GM21526 (cell line): ENCODE measurements at regions not wholly inside any gene's neighbourhood (a gene's known extent, or its start where the extent isn't known, plus 50 kb on each side); places are given as distances from the start of the nearest gene placed in this dataset.

ENCODE experiments used
- ATAC-seq: cut with Tn5 transposase; IDR thresholded peaks from one replicate; pipeline ENCODE4 v1.9.1; 2021; ENCODE audit warnings: moderate library complexity; ENCODE audit not compliant: unreplicated experiment, low FRiP score

GRCh38 chr11:110989428-110990133 is 255.9 kb upstream of the POU2AF2 start:
- ATAC-seq, result no peak

- no peak for ATAC-seq
Observed at GRCh38 chr11:110988671-110989070, 256.9 kb upstream of the POU2AF2 start.

- ATAC-seq, result no peak
Observed at GRCh38 chr11:110986016-110986415, 259.5 kb upstream of the POU2AF2 start.

GRCh38 chr11:110985547-110985946 is 260.0 kb upstream of the POU2AF2 start:
- ATAC-seq, result no peak

- no peak for ATAC-seq
Observed at GRCh38 chr11:110984693-110985092, 260.8 kb upstream of the POU2AF2 start.

- ATAC-seq, result no peak
Observed at GRCh38 chr11:110984147-110984546, 261.4 kb upstream of the POU2AF2 start.

GRCh38 chr11:110982214-110982613 is 263.3 kb upstream of the POU2AF2 start:
- ATAC-seq, result no peak

- ATAC-seq, result no peak
Observed at GRCh38 chr11:110979696-110980095, 265.8 kb upstream of the POU2AF2 start.

GRCh38 chr11:110977661-110978060 is 265.4 kb upstream of the ARHGAP20 start:
- no peak for ATAC-seq

- no peak for ATAC-seq
Observed at GRCh38 chr11:110974731-110975130, 262.5 kb upstream of the ARHGAP20 start.

GRCh38 chr11:110973401-110973980 is 261.3 kb upstream of the ARHGAP20 start:
- ATAC-seq, result no peak

GRCh38 chr11:110972640-110973039 is 260.4 kb upstream of the ARHGAP20 start:
- no peak for ATAC-seq

- no peak for ATAC-seq
Observed at GRCh38 chr11:110972106-110972505, 259.9 kb upstream of the ARHGAP20 start.

GRCh38 chr11:110971140-110971539 is 258.9 kb upstream of the ARHGAP20 start:
- ATAC-seq, result no peak

- ATAC-seq, result no peak
Observed at GRCh38 chr11:110968348-110969062, 256.3 kb upstream of the ARHGAP20 start.

GRCh38 chr11:110966131-110966530 is 253.9 kb upstream of the ARHGAP20 start:
- no peak for ATAC-seq

GRCh38 chr11:110962921-110963320 is 250.7 kb upstream of the ARHGAP20 start:
- no peak for ATAC-seq

- ATAC-seq, result no peak
Observed at GRCh38 chr11:110960167-110960566, 247.9 kb upstream of the ARHGAP20 start.

- no peak for ATAC-seq
Observed at GRCh38 chr11:110958216-110958615, 246.0 kb upstream of the ARHGAP20 start.

GRCh38 chr11:110955776-110956175 is 243.5 kb upstream of the ARHGAP20 start:
- ATAC-seq, result no peak

- no peak for ATAC-seq
Observed at GRCh38 chr11:110951950-110952503, 239.8 kb upstream of the ARHGAP20 start.
